Osteoblast (primary cell): ENCODE measurements at regions not wholly inside any gene's neighbourhood (a gene's known extent, or its start where the extent isn't known, plus 50 kb on each side); places are given as distances from the start of the nearest gene placed in this dataset.

Experiments used
- DNase-seq: peaks from one replicate; pipeline ENCODE4 v3.0.0; 2011; ENCODE audit warnings: low spot score, mixed read lengths; ENCODE audit not compliant: insufficient read length; ENCODE audit errors: missing footprints
- H2AFZ ChIP-seq: 2 replicates; pipeline ENCODE4 v1.6.0; 2011; ENCODE audit warnings: mild to moderate bottlenecking, low read length
- H3K27ac ChIP-seq: 2 replicates; pipeline ENCODE4 v1.5.1; 2011; ENCODE audit warnings: mild to moderate bottlenecking, low read depth, low read length, moderate library complexity
- H3K27me3 ChIP-seq: 2 replicates; pipeline ENCODE4 v1.6.0; 2012; ENCODE audit warnings: mild to moderate bottlenecking, control low read depth, inconsistent platforms, low read length, moderate library complexity; ENCODE audit not compliant: insufficient read depth
- H3K36me3 ChIP-seq: 2 replicates; pipeline ENCODE4 v1.5.1; 2011; ENCODE audit warnings: mild to moderate bottlenecking, low read length, control low read depth, moderate library complexity; ENCODE audit not compliant: insufficient read depth
- H3K4me1 ChIP-seq: 2 replicates; pipeline ENCODE4 v1.5.1; 2011; ENCODE audit warnings: mild to moderate bottlenecking, low read length, control low read depth, moderate library complexity; ENCODE audit not compliant: insufficient read depth
- H3K4me2 ChIP-seq: 2 replicates; pipeline ENCODE4 v1.6.0; 2011; ENCODE audit warnings: mild to moderate bottlenecking, low read length; ENCODE audit not compliant: insufficient read depth
- H3K4me3 ChIP-seq: fragments of 200-600 bp; sonication (generic); 3 replicates; pipeline ENCODE4 v1.5.1; 2012; ENCODE audit warnings: mild to moderate bottlenecking, low read length, inconsistent platforms; ENCODE audit not compliant: insufficient read depth
- H3K79me2 ChIP-seq: 2 replicates; pipeline ENCODE4 v1.6.0; 2012; ENCODE audit warnings: mild to moderate bottlenecking, low read length, control low read depth, inconsistent platforms; ENCODE audit not compliant: insufficient read depth
- H3K9me3 ChIP-seq: 2 replicates; pipeline ENCODE4 v1.5.1; 2011; ENCODE audit warnings: low read depth, low read length, control low read depth
- H4K20me1 ChIP-seq: 2 replicates; pipeline ENCODE4 v1.6.0; 2012; ENCODE audit warnings: mild to moderate bottlenecking, low read length, control low read depth; ENCODE audit not compliant: insufficient read depth
- TF ChIP-seq, protein P1 (sequence below): IDR thresholded peaks from 2 replicates; pipeline ENCODE4 v1.5.1; 2011; ENCODE audit warnings: mild to moderate bottlenecking, low read depth, low read length, moderate library complexity; ENCODE audit errors: extremely low read depth

DNA sequence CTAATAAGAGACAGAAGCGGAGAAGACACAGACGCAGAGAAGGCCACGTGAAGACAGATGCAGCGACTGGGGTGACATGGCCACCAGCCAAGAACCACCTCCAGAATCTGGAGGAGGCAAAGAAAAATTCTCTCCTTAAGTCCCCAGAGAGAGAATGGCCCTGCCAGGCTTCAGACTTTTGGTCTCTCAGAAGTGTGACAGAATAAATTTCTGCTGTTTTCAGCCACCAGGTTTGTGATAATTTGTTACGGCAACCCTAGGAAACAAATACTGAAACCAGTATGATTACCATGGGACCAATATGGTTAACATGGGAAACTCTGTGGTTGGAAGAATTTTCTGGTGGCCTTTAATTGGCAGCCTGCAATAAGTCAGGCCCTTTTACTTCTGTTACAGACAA is 63.9 kb upstream of the DOCK9 start:
- DNase-seq = no peak
- TF ChIP-seq, protein P1, sequence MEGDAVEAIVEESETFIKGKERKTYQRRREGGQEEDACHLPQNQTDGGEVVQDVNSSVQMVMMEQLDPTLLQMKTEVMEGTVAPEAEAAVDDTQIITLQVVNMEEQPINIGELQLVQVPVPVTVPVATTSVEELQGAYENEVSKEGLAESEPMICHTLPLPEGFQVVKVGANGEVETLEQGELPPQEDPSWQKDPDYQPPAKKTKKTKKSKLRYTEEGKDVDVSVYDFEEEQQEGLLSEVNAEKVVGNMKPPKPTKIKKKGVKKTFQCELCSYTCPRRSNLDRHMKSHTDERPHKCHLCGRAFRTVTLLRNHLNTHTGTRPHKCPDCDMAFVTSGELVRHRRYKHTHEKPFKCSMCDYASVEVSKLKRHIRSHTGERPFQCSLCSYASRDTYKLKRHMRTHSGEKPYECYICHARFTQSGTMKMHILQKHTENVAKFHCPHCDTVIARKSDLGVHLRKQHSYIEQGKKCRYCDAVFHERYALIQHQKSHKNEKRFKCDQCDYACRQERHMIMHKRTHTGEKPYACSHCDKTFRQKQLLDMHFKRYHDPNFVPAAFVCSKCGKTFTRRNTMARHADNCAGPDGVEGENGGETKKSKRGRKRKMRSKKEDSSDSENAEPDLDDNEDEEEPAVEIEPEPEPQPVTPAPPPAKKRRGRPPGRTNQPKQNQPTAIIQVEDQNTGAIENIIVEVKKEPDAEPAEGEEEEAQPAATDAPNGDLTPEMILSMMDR = no peak
- Histone ChIP-seq H3K79me2 (peaks cover 3% of the 10 kb centered on the region), H2AFZ (no peak overlapping the region), H3K4me3 (no peak overlapping the region), H3K27me3 (no peaks in the 10 kb centered on the region), H3K27ac (no peak overlapping the region), H3K9me3 (no peaks in the 10 kb centered on the region), H3K4me2 (no peak overlapping the region), H3K4me1 (peaks cover 33% of the 10 kb centered on the region), H3K36me3 (no peaks in the 10 kb centered on the region), H4K20me1 (no peaks in the 10 kb centered on the region)

DNA sequence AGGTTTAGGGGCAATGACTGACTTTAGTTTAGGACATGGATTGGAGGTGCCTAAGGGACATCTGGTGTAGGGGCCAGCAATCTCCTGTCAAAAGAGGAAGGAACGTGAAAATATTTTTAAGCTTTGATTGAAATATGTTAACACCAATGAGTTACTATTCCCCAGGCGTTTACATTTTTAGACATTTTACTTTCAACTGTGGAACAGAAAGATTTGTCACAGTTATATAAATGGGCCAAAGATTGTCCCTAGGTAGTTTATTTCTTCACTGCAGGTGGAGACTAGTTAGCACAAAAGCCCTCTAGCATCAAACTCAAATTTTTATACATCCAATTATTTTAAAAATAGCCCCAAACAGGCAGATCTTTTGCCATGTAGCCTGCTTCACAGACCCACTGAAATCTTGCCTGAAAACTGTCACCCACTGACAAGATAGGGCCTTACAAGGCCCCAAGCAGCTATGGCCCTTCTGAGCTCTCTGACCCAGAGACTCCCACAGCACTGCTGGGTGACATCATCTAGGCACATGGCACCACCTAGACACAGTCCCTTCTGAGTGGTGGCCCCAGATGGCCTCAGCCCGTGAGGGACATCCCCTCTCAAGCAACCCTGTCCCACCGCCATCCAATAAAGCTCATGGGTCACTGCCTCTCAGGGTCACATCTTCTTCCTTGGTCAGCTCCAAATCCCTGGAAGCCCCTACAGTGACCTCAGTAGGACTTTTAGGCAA is 64.8 kb upstream of the DOCK9 start:
- TF ChIP-seq, protein P1 = no peak
- Histone ChIP-seq H3K4me3 (no peak overlapping the region), H3K36me3 (no peaks in the 10 kb centered on the region), H3K79me2 (peaks cover 3% of the 10 kb centered on the region), H2AFZ (no peak overlapping the region), H3K9me3 (no peaks in the 10 kb centered on the region), H3K4me2 (no peak overlapping the region), H3K27me3 (no peaks in the 10 kb centered on the region), H4K20me1 (no peaks in the 10 kb centered on the region), H3K4me1 (peaks cover 37% of the 10 kb centered on the region), H3K27ac (no peak overlapping the region)
- DNase-seq = no peak

DNA sequence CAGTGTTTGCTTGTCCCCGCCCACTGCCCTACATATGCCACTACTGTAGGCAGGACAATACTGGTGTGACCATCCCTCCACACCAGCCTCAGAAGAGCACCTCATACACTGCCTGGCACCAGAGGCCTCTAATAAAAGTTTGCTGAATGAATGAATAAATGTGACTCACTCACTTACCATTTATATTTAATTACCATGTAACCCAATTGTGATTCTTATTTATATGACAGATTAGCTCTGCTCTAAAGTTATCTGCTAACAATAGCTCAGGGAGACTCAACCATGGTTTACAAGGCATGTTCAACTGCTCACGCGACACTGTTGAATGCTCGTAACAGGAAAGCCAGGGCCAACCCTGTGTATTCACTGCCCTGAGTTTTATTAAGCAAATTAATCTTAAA is 66.0 kb upstream of the DOCK9 start:
- Histone ChIP-seq H4K20me1 (no peaks in the 10 kb centered on the region), H3K4me2 (no peak overlapping the region), H3K36me3 (no peaks in the 10 kb centered on the region), H2AFZ (no peak overlapping the region), H3K27ac (no peak overlapping the region), H3K9me3 (no peaks in the 10 kb centered on the region), H3K27me3 (no peaks in the 10 kb centered on the region), H3K4me1 (peaks cover 37% of the 10 kb centered on the region), H3K79me2 (peaks cover 3% of the 10 kb centered on the region), H3K4me3 (no peak overlapping the region)
- no peak for DNase-seq
- TF ChIP-seq, protein P1 = no peak

DNA sequence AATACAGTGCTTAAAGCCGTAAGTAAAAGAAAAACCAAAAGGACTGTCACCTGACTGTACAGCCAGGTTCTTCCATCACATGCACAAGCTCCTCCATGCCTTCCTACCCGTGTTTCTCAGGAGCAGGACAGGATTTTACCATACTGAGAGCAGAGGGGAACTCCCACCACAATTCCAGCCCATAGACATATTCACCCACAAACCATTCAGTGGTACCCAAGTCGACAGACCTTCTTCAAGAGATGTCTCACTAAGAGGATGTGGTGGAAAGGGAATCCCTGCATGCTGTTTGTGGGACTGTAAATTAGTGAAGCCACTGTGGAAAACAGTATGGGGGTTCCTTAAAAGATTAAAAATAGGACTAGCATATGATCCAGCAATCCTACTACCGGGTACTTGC is 66.9 kb upstream of the DOCK9 start:
- no peaks in the 10 kb centered on the region for H4K20me1 ChIP-seq
- no peaks in the 10 kb centered on the region for H3K27me3 ChIP-seq
- H3K4me3 ChIP-seq = no peak overlapping the region
- peaks cover 35% of the 10 kb centered on the region for H3K4me1 ChIP-seq
- H3K9me3 ChIP-seq = no peaks in the 10 kb centered on the region
- no peaks in the 10 kb centered on the region for H3K36me3 ChIP-seq
- H2AFZ ChIP-seq = no peak overlapping the region
- H3K4me2 ChIP-seq = no peak overlapping the region
- no peak for DNase-seq
- peaks cover 6% of the 10 kb centered on the region for H3K79me2 ChIP-seq
- TF ChIP-seq, protein P1 = no peak
- H3K27ac ChIP-seq = no peak overlapping the region
